ENCODE measurements at regions not wholly inside any gene's neighbourhood (a gene's known extent, or its start where the extent isn't known, plus 50 kb on each side); places are given as distances from the start of the nearest gene placed in this dataset.

- no peaks in the 10 kb centered on the region for H3K36me3 ChIP-seq (ENCODE audit: insufficient read depth, low read length)
Measured at GRCh38 chr2:219714681-219715400, 87.4 kb downstream of the SLC4A3 start.

GRCh38 chr2:219718066-219718465, 90.6 kb downstream of the SLC4A3 start:
- no peaks in the 10 kb centered on the region for H3K4me1 ChIP-seq (ENCODE audit: insufficient read depth, low read length, severe bottlenecking)

More at GRCh38 chr2:219714681-219715400, 87.4 kb downstream of the SLC4A3 start:
- Histone ChIP-seq H3K4me3 (ENCODE audit: low read depth, low read length, poor library complexity, severe bottlenecking) (no peak overlapping the region), H3K4me2 (ENCODE audit: low read length) (no peak overlapping the region), H3K9ac (ENCODE audit: low read length) (no peak overlapping the region), H3K79me2 (ENCODE audit: insufficient read depth, low read length) (no peaks in the 10 kb centered on the region), H3K9me3 (ENCODE audit: low read length) (no peaks in the 10 kb centered on the region), H3F3A (ENCODE audit: insufficient read depth, low read length) (no peaks in the 10 kb centered on the region), H3K4me1 (ENCODE audit: insufficient read depth, low read length, severe bottlenecking) (no peaks in the 10 kb centered on the region), H2AFZ (ENCODE audit: low read length) (no peak overlapping the region), H3K27me3 (ENCODE audit: insufficient read depth, low read length) (no peaks in the 10 kb centered on the region), H3K27ac (ENCODE audit: low read depth, low read length, poor library complexity, severe bottlenecking) (no peak overlapping the region), H3K9me2 (ENCODE audit: low read depth, low read length) (no peaks in the 10 kb centered on the region), H4K20me1 (ENCODE audit: insufficient read depth, low read length) (no peaks in the 10 kb centered on the region)
- TF ChIP-seq EZH2 (IDR thresholded peaks at IDR 0.05; ENCODE audit: borderline replicate concordance, low read length) (no peak), CTCF (IDR thresholded peaks at IDR 0.05; ENCODE audit: low read length) (no peak)

DNA sequence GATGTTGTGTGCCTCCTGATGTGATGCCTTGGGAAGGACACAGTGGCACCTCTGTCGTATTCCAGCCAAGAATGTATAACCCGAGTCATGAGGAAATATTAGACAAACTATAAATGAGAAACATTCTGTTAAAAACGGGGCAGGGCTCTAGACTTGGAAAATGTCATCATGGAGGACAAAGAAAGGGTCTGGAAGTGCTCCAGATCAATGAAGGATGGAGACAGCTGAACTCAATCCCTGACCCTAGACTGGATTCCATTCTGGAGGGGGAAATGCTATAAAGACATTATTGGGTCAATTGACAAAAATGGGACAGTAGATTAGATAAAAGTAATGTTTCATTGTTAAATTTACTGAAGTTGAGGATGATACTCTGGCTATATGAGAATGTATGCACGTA, 92.1 kb downstream of the SLC4A3 start:
- H3K9me2 ChIP-seq (ENCODE audit: low read depth, low read length) = no peaks in the 10 kb centered on the region
- no peaks in the 10 kb centered on the region for H3K9me3 ChIP-seq (ENCODE audit: low read length)
- TF ChIP-seq EZH2 (IDR thresholded peaks at IDR 0.05; ENCODE audit: borderline replicate concordance, low read length) = no peak
- TF ChIP-seq CTCF (IDR thresholded peaks at IDR 0.05; ENCODE audit: low read length) = no peak
- no peaks in the 10 kb centered on the region for H4K20me1 ChIP-seq (ENCODE audit: insufficient read depth, low read length)
- H3K9ac ChIP-seq (ENCODE audit: low read length) = no peak overlapping the region
- H3K4me2 ChIP-seq (ENCODE audit: low read length) = no peak overlapping the region
- H3K27ac ChIP-seq (ENCODE audit: low read depth, low read length, poor library complexity, severe bottlenecking) = no peak overlapping the region
- no peaks in the 10 kb centered on the region for H3K79me2 ChIP-seq (ENCODE audit: insufficient read depth, low read length)
- H3K4me3 ChIP-seq (ENCODE audit: low read depth, low read length, poor library complexity, severe bottlenecking) = no peak overlapping the region
- no peaks in the 10 kb centered on the region for H3K27me3 ChIP-seq (ENCODE audit: insufficient read depth, low read length)
- no peaks in the 10 kb centered on the region for H3K4me1 ChIP-seq (ENCODE audit: insufficient read depth, low read length, severe bottlenecking)
- H3F3A ChIP-seq (ENCODE audit: insufficient read depth, low read length) = no peaks in the 10 kb centered on the region
- H2AFZ ChIP-seq (ENCODE audit: low read length) = no peak overlapping the region
- H3K36me3 ChIP-seq (ENCODE audit: insufficient read depth, low read length) = no peaks in the 10 kb centered on the region

More at GRCh38 chr2:219718066-219718465, 90.6 kb downstream of the SLC4A3 start:
- H3K36me3 ChIP-seq (ENCODE audit: insufficient read depth, low read length) = no peaks in the 10 kb centered on the region
- no peaks in the 10 kb centered on the region for H3K27me3 ChIP-seq (ENCODE audit: insufficient read depth, low read length)
- no peaks in the 10 kb centered on the region for H3K79me2 ChIP-seq (ENCODE audit: insufficient read depth, low read length)
- no peak overlapping the region for H2AFZ ChIP-seq (ENCODE audit: low read length)
- H3K9me3 ChIP-seq (ENCODE audit: low read length) = no peaks in the 10 kb centered on the region
- TF ChIP-seq EZH2 (IDR thresholded peaks at IDR 0.05; ENCODE audit: borderline replicate concordance, low read length) (no peak), CTCF (IDR thresholded peaks at IDR 0.05; ENCODE audit: low read length) (no peak)
- H3F3A ChIP-seq (ENCODE audit: insufficient read depth, low read length) = no peaks in the 10 kb centered on the region
- no peaks in the 10 kb centered on the region for H3K9me2 ChIP-seq (ENCODE audit: low read depth, low read length)
- no peaks in the 10 kb centered on the region for H4K20me1 ChIP-seq (ENCODE audit: insufficient read depth, low read length)
- H3K4me3 ChIP-seq (ENCODE audit: low read depth, low read length, poor library complexity, severe bottlenecking) = no peak overlapping the region
- H3K4me2 ChIP-seq (ENCODE audit: low read length) = no peak overlapping the region
- no peak overlapping the region for H3K9ac ChIP-seq (ENCODE audit: low read length)
- H3K27ac ChIP-seq (ENCODE audit: low read depth, low read length, poor library complexity, severe bottlenecking) = no peak overlapping the region

Data from OCI-LY1 (cell line).